SK-MEL-5 (cell line): ENCODE measurements at regions not wholly inside any gene's neighbourhood (a gene's known extent, or its start where the extent isn't known, plus 50 kb on each side); places are given as distances from the start of the nearest gene placed in this dataset.

Experiments
- DNase-seq: peaks from one replicate; pipeline ENCODE4 v3.0.0-alpha.2; 2016; ENCODE audit warnings: low read depth, low spot score
- in situ Hi-C: cut with HindIII; loops from 2 replicates; pipeline ENCODE4 v1.10.0; 2016; ENCODE audit warnings: low sequenced_read_pairs, high pct_unique_total_duplicates, low pct_unique_long_range_greater_than_20kb

DNA sequence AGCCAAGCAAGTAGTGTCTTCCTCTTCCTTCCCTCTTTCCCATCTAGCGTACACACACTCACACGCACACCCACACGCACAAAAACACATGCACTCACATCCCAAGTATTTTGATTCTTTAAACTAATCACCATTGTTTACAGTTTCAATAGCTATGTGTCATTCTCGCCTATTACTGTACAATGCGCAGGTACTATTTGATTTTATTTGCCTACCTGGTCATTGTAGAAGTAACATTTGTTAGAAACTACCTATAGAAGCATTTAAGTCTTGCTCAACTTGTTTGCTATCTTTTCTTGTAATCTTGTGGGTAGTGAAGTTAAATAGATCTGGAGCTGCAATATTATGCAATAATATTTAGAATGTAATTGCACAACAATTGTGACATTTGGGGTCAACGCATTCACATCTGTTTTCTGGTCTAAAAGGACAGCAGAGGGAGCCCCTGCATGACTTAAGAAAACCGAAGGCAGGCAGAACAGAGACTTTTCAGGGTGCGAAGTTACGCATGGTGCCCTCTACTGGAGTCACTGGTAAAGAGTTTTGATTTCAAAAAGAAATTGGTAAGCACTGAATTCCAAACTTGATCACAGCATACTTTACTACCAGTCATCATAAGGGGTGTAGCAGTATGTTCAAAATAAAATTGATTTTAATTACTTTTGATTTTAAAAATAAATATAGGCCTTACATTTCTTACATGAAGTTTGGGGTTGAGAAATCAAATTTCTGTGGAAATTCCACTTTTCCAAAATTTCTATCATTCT is 503.3 kb upstream of the FAM241A start:
- in situ Hi-C loops: no loop called here

DNA sequence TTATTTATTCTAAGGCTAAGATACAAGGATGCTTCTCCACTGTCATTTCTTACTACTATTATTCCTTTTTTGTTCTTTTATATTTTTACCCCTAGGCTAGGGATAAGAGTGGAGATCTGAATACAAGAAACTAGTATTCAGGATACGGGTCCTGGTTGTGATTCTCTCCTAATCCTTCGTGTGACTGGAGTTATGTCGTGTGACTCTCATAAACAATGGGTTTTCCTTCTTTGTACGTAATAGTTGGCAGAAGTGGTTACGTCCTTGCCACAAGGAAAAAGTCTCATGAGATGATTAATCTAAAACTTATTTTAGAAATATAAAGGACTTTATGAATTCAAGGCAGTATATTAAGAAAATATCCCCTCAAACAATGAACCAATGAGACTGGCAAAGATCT is 497.2 kb upstream of the FAM241A start:
- peak; percentile 96 for DNase-seq
- in situ Hi-C loops: no loop called here

More for the DNA sequence above, 503.3 kb upstream of the FAM241A start:
- DNase-seq: peak; percentile 94

DNA sequence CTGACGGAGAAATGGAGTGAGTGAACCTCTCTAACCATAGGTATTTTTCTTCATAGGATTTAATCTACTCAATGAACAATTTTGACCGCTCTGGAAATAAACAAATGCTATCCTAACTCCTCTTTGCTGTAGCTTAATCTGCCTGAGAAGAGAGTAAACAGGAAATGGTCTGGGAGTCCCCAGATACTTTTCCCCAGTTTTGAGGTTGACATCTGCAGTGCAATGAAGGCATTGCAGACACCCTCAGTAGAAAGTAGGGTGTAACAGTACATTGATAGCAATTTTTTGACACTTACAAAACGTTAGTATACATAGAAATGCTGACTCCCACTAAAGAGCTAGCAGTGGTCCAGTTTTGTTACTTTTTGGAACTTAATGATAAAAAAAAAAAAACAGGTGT is 495.9 kb upstream of the FAM241A start:
- in situ Hi-C loops: no loop called here
- no peak for DNase-seq

DNA sequence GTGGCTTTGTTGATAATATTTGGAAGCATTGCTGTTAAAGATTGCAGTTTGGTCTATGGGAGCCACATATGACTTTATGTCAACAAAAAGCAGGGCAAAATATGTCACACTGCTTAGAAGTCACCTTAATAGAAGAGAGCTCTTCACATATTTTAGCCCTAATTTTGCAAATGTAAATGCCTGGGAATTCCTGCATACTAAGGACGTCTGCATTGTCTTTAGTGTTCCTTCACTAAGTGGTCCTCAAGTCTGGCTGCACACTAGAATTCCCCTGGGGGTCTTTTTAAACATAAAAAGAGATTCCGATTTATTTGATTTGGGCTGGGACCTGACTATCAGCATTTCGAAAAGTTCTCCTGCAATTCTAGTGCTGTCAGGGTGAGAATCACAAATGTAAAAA is 495.1 kb upstream of the FAM241A start:
- DNase-seq: no peak
- in situ Hi-C loops: no loop called here

DNA sequence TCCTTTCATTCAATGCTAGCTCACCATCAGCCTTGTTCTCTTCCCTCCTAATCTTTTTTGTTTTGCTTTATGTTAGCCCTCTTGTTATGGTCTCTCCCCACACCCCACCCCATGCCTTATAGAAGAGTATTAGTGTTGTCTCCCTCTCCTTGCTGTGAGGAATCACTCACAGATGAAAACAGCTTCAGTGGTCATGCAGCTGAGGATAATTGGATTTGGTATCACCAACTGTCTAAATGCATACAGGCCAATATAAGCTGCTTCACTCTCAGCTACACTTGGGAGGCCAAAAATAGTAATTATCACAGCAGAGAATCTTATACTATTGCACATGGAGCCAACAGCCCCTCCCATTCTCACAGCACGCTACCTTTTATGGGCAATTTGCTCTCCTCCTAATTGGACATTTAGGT is 494.6 kb upstream of the FAM241A start:
- in situ Hi-C loops: no loop called here
- DNase-seq: no peak

DNA sequence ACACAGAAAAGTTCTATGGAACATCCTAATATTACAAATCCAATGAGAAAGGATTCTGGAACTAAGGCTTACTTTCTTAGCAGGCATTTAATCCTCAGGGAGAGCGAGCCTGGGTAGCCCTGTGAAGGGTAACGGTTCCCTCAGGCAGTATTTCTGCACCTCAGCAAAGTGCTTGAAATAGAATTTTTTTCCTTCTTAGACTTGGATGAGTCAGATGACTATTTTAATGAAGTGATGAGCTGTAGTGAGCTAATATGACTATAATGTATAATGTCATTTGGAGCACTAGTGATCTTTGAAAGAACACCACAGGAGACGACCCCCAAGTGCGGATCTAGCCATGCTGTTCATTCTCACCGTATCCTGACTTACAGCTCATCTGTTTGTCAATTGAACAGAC is 493.0 kb upstream of the FAM241A start:
- peak; percentile 71 for DNase-seq

DNA sequence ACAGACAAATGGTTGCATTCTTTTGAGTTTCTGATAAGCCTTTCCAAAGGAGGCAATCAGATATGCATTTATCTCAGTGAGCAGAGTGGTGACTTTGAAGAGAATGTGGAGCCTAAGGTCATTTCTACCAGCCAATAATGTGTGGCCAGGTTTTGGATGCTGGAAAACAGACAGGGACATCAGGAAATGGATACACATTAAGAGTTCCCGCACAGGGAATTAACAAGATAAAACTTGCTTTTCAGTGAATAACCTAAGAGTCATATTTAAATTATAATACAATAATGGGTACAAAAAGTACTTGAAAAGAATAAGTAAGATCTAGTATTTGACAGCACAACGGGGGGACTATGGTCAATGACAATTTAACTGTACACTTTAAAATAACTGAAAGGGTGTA is 492.3 kb upstream of the FAM241A start:
- in situ Hi-C loops: no loop called here
- no peak for DNase-seq

More for the DNA sequence above, 493.0 kb upstream of the FAM241A start:
- in situ Hi-C loops: no loop called here

DNA sequence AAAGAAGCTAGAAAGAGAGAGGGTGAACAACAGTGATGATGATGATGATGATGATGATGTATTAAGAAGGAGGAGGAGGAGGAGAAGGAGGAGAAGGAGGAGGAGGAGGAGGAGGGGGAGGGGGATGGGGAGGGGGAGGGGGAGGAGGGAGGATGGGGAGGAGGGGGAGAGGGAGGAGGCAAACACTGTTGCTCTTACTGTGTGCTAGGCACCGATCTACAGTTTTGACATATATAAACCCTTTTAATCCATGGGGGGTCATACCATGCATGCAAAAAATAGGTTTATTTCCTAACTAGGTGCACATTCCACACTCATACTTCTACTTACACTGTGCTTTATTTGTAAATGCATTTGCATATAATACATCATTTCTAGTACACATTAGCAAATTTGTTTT is 482.8 kb upstream of the FAM241A start:
- in situ Hi-C loops: no loop called here
- DNase-seq: no peak

DNA sequence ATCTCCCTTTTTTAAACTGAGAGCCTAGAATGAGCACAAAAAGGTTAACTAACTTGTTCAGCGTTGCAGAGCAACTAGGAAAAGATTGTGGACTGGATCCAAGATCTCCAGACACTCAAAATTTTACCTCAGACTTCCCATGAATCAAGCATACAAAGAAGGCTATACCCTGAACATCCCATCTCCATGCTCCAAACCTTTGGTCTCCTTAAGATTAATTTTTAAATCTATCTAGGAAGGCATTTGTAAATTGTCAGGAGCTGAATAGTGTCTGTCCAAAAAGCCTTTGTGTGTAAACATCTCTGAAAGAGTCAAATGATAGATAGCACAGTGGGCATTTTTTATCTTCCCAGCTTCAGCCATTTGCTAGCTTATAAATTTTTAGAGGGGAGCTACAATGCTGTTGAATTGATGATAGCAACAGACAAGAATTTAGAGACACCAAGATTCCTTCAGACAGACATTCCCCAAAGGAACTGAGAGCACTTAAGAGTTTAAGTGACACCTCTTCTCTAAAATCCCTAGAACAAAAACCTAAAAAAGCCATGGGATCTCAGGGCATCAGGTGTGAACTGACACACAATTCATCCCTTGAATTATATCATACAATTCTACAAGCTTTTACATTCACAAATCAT is 480.8 kb upstream of the FAM241A start:
- no peak for DNase-seq
- in situ Hi-C loops: no loop called here

DNA sequence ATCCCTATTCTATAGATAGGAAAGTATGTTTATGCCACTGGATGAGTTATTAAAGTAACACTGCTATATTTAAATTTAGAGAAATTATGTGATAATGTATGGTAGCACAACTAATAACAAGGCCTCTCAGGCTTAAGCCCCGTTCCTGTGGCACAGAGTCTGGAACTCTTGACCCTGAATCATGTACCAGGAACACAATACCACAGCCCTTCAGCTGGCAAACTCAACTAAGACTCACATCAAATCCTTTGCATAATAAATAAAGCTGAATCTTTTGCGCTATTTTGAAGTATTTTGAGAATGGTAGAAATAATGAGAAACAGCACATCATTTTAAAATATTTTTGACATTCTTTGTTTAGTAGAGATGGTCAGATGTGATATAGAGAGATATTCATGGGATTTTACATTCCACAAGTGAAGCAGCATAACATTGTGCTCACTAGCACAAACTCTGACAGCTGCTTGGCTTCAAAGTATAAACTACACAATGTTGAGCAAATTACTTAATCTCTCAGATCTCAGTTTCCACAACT is 478.4 kb upstream of the FAM241A start:
- no peak for DNase-seq
- in situ Hi-C loops: no loop called here

DNA sequence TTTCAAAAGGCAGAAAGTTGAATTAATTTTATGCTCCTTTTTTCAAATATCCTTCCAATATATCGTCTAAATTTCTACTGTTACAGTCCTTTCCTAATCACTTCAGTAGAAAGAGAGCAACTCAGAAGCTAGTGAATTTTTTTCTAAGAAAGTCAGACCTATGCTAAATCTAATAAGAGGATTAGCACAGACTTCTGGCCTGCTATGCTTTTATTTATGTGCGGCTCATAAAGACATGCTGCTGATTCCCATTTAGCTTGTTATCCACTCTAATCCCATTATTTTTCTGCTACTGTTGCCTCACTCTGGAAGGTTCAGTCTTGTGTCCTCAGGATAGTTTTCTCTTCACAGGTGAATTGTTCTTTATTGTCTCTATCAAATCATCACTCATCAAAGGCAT is 473.5 kb upstream of the FAM241A start:
- no peak for DNase-seq
- in situ Hi-C loops: no loop called here

DNA sequence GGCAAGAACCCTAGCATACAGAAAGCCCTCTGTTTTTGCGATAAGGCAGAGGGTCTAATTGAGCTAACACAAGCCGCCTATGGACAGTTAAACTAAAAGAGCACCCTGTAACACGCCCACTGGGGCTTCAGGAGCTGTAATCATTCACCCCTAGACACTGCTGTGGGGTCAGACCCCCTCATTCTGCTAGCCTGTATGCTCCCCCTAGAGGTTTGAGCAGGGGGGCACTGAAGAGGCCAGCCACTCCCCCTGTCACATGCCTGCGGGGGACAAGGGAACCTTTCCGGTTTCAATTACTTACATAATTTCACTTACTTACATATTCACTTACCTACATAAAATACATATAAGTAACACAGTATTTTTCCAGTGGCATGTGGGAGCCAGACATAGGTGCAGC is 469.5 kb upstream of the FAM241A start:
- in situ Hi-C loops: no loop called here
- no peak for DNase-seq

DNA sequence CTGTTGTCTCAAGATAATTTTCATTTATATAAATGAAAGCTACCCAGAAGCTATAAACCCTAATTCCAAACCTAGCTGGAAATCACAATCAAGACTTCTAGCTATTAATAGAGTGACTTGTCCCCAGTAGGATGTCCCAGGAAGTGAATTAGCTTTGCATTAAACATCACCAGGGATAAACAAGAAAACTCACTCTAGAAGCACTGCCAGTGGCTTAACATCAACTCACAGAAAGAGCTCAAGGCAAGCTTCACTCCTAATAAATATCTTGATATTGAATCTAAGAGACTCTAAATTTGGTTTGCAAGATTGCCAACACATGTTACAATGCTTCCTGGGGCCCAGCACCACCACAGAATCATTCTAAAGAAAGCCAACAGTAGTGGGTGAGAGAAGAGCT is 468.7 kb upstream of the FAM241A start:
- in situ Hi-C loops: no loop called here
- no peak for DNase-seq

DNA sequence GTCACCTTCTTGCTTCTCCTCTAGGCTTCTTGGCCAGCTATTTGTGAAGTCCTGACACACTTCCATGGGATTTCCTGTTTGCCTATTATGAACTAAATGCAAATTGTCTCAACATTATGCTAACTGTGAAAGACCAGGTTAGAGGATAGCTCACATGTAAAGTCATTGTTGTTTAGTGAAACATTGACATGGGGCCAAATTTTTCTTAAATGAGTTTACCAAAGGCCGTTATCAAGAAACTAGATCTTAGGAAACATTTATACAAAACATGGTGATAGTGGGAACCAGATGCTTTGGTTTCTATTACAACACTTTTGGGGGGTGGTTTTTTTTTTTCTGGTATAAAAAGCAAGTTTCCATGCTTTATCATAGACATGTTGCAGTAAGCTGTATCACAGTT is 466.8 kb upstream of the FAM241A start:
- DNase-seq: no peak
- in situ Hi-C loops: no loop called here

DNA sequence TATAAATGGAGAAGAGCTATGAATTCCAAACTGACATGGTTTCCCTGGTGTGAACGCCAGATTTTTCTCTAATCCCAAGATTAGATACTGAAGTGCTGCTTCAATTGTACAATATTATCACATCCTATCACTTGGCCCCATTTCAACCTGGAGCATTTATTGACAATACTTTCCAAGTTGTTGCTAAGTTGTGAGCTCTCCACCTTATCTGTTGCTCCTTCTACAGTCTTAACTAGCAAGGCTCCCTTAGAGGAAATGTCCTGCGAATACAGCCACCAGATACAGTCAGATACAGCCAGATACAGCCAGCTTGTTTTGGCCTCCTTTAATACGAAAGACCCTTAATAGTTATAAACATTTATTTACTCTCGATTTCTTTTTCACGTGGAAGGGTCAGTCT is 466.3 kb upstream of the FAM241A start:
- no peak for DNase-seq
- in situ Hi-C loops: no loop called here

DNA sequence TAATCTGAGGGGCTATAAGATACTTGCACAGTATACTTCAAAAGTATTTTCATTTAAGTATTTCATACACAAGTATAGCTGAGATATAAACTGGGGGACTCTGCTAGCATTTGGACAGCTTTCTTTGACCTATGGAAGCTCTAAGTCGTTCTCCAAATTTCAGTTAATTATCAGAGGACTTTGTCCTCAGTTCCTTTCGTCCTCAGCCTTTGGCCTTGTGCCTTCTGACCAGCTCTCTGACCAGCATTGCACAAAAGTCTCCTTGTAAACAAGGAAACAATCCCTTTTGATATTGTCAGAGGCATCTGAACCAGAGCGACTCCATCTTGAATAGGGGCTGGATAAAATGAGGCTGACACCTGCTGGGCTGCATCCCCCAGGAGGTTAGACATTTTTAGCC is 464.0 kb upstream of the FAM241A start:
- no peak for DNase-seq
- in situ Hi-C loops: no loop called here

DNA sequence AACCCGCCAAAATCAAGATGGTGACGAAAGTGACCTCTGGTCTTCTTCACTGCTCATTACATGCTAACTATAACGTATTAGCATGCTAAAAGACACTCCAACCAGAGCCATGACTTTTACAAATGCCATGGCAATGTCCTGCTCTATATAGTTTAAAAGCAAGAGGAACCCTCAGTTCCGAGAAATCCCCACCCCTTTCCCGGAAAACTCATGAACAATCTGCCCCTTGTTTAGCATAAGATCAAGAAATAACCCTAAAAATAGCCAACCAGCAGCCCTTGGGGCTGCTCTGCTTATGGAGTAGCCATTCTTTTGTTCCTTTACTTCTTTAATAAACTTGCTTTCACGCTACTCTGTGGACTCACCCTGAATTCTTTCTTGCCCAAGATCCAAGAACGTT is 463.5 kb upstream of the FAM241A start:
- in situ Hi-C loops: no loop called here
- DNase-seq: peak; percentile 91

DNA sequence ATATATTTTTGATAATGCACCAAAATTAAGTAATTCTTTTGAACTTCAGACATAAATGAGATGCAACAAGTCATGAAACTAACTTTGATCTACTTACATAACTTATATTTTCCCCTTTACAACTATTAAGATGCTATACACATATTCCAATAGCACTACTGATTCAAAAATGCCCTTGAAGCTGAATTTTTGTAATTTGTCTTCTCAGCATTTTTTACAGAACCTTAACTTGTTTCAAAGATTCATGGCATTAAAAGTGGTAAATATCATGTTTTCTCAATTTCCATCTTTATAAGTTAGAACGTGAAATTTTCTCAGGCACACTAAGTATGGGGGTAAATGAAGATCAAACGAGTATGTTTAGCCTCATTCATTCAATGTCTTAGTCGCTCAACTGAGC is 460.0 kb upstream of the FAM241A start:
- DNase-seq: no peak
- in situ Hi-C loops: no loop called here

DNA sequence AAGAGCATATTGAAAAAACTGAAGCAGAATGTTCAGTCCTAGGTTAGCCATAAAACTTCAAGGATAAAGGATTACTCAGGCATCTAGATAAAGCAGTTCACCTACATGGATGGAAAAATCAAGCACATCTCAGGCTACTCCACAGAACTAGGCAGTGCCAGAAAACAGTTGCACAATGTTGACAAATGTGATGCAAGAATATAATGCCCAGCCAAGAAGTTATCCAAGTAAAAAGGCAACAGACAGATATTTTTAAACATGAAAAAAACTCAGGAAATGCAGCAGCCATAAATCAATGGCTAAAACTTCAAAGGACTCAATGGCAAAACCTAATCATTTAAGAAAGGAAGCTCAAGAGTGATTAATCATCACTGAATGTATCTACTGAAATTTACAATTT is 456.0 kb upstream of the FAM241A start:
- peak; percentile 75 for DNase-seq
- in situ Hi-C loops: no loop called here
